Omental fat pad (tissue), 3 donors: ENCODE measurements at regions not wholly inside any gene's neighbourhood (a gene's known extent, or its start where the extent isn't known, plus 50 kb on each side); places are given as distances from the start of the nearest gene placed in this dataset.
A peak's percentile ranks its signal among the peaks of the same experiment; 100 is the strongest.

Experiments
- ATAC-seq: fragments of 150-250 bp; one replicate; pipeline ENCODE4 v1.9.1; 2016; ENCODE audit warnings: mild to moderate bottlenecking, moderate library complexity; ENCODE audit not compliant: low FRiP score
- DNase-seq: peaks from one replicate; pipeline ENCODE4 v3.0.0-alpha.2; 2019; ENCODE audit warnings: low spot score
- TF ChIP-seq, protein P1 (sequence below), 3 donors: fragments of 450-650 bp; IDR thresholded peaks; one replicate each; pipeline ENCODE4 v1.5.1; 2016 to 2017; ENCODE audit warnings: antibody characterized with exemption in 3 of 3, mild to moderate bottlenecking in 3 of 3, moderate library complexity in 2 of 3

DNA sequence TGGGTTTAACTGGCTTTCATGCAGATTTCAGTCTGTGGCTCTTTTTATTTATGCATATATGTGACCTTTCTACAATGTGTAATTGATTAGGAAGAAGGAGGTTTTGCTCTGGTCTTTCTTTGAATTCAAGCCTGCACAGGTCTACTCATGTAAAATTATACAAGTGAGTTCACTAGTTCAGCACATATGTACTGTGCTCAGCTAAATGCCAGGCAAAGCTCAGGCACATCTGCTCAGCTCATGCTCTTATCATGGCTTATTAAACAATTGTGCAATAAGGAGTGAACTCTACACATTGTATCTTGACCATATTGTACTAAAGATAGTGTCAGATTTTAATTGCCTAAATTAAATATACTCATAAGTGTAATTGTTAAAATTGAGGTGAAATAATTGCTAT, 378.4 kb downstream of the ADGRL2 start:
- DNase-seq (no peak), ATAC-seq (no peak)
- TF ChIP-seq, protein P1, sequence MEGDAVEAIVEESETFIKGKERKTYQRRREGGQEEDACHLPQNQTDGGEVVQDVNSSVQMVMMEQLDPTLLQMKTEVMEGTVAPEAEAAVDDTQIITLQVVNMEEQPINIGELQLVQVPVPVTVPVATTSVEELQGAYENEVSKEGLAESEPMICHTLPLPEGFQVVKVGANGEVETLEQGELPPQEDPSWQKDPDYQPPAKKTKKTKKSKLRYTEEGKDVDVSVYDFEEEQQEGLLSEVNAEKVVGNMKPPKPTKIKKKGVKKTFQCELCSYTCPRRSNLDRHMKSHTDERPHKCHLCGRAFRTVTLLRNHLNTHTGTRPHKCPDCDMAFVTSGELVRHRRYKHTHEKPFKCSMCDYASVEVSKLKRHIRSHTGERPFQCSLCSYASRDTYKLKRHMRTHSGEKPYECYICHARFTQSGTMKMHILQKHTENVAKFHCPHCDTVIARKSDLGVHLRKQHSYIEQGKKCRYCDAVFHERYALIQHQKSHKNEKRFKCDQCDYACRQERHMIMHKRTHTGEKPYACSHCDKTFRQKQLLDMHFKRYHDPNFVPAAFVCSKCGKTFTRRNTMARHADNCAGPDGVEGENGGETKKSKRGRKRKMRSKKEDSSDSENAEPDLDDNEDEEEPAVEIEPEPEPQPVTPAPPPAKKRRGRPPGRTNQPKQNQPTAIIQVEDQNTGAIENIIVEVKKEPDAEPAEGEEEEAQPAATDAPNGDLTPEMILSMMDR (IDR thresholded peaks at IDR 0.05): no peak

DNA sequence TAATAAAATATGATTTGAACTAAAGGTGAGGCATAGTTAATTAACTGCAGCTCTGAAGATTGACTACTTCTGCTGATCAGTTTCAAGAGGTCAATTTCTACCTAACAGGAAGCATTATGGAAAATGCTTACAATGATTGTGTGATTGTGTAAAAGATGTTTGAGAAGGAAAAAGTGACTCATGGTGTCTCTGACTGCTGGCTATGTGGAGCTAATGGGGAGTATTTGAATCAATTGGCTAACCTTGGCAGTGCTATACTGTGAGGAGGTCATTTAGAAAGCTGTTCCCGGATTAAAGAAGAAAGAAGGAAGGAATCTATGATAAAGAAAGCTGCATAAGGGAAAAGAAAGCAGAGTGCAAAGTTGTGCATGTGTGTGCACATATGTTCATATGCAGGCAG, 376.5 kb downstream of the ADGRL2 start:
- no peak for ATAC-seq
- TF ChIP-seq, protein P1 (IDR thresholded peaks at IDR 0.05): no peak
- no peak for DNase-seq

DNA sequence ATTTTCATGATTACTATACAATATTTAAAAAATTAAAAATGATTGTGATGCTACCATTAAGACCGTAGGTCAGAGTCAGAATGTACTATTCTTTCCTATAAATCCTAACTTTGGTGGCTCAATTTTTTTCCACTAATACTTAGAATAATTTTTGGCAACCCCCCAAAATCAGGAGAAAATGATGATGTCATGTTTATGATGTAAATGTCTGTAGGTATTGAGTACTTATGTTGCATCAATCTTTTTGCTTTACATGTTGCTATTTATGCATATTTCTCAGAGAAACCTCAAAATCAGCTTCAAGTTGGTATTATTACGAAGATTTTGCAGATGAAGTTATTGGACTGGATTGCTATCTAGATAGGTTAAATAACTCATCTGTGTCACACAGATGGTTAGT, 371.2 kb downstream of the ADGRL2 start:
- DNase-seq (no peak), ATAC-seq (no peak)
- TF ChIP-seq, protein P1 (IDR thresholded peaks at IDR 0.05): no peak

DNA sequence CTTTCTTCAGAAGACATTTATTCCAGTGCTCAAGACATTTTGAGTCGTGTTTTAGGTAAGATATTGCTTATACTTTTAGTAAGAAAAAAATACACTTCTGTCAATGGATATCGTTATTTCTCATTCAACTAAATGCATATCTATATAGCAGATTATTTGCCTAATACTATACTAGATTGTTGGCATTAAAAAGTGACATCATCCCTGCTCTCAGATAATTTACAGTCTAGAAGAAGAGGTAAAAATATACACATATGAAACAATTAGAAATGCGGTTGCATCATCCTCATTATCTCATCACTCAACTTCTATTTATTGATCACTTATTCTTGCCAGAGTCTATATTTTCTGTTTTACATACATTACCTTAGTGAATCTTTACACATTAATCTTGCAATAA, 367.7 kb downstream of the ADGRL2 start:
- ATAC-seq: no peak
- TF ChIP-seq, protein P1 (IDR thresholded peaks at IDR 0.05): no peak

DNA sequence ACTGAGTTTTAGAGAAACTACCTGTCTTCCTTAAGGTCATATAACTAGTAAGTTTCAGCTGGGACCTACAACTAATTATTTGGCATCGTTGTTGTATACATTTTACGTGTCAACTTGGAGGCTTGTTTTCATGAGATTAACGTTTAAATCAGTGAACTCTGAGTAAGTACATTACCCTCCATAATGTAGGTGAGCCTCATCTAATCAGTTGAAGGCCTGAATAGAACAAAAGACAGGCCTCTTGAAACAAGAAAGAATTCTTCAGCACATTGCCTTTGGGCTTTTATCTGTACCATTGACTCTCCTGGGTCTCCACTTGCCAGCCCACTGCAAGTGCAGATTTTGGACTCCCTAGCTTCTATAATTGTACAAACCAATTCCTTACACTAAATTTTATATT, 364.6 kb downstream of the ADGRL2 start:
- no peak for ATAC-seq
- TF ChIP-seq, protein P1 (IDR thresholded peaks at IDR 0.05): no peak
- DNase-seq: no peak

More for the DNA sequence above, 367.7 kb downstream of the ADGRL2 start:
- no peak for DNase-seq

DNA sequence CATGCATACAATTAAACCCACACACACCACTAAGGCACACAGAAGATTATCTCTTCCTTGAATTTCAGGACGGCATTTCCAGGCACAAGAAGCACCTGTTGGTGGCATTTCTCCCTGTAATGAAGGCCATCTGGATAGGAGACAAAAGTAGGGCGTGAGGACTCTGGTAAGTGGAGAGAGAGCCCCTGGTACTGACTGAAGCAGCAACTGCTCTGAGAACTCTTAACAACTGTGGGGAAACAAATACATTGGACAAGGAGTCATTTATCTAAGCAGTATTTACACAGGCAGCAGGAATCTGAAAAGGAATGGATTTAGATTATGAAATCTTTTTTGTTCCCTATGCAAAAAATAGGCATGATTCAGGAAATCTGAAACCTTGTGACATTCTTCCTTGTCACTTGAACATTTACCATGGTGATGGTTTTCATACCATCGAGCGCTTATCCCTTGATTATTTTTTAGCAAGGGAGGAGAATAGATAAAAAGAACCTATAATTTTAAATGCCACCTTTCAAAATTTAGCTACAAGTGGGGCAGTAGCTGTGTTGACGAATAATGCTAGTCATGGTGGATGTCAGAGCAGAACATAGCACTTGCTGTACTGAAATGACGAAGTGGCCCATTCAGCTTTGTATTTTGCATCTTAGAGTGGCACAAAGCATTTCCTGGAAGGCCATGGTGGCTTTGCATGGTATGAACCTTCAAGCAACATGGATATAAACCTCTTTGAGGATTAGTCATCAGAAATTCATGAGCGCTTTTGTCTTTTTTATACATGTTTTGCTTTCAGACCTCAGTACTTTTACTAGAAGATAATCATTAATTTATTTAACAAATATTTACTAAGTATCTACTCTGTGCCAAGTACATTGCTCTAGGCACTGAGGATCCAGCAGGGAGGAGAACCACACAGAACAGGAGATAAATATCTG, 362.0 kb downstream of the ADGRL2 start:
- ATAC-seq (no peak), DNase-seq (no peak)
- TF ChIP-seq, protein P1 (IDR thresholded peaks at IDR 0.05): no peak

DNA sequence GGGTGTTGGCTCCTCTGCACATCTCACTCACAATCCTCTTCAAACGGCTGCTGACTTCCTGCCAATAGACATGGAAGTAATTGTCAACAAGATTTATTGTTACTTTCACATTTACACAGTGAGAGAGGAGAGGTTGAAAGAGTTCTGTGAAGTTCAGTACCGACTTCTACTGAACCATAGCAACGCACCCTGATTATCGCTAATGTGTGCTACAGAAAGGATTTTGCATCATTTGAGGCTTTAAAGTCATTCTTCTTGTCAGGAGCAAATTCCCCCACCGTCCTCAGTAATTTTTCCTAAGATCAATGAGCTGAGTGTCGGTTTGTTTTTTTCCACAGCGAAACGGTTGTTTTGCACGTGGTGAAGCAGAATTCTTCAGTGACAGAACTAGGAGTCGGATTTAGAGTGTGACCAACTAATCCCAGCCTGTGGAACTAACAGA, 361.0 kb downstream of the ADGRL2 start:
- ATAC-seq (peak; percentile 77), DNase-seq (no peak)
- TF ChIP-seq, protein P1 (IDR thresholded peaks at IDR 0.05): no peak
